Prostate gland (tissue), 2 donors: ENCODE measurements at regions not wholly inside any gene's neighbourhood (a gene's known extent, or its start where the extent isn't known, plus 50 kb on each side); places are given as distances from the start of the nearest gene placed in this dataset.

ENCODE experiments used
- POLR2AphosphoS5 ChIP-seq: sonication (generic); formaldehyde crosslinking; IDR thresholded peaks from one replicate; pipeline ENCODE4 v1.6.1; 2017; ENCODE audit warnings: antibody characterized with exemption
- TF ChIP-seq, protein P1 (sequence below), 4 experiments: fragments of 200-600 bp in 2 of 4; fragments of 450-650 bp in 2 of 4; sonication (generic) in 2 of 4; IDR thresholded peaks; 1 replicate in 3 of 4; 2 replicates in 1 of 4; pipeline ENCODE4 v1.5.1; 2016 to 2019; ENCODE audit warnings: antibody characterized with exemption in 4 of 4, mild to moderate bottlenecking in 2 of 4, moderate library complexity in 2 of 4

DNA sequence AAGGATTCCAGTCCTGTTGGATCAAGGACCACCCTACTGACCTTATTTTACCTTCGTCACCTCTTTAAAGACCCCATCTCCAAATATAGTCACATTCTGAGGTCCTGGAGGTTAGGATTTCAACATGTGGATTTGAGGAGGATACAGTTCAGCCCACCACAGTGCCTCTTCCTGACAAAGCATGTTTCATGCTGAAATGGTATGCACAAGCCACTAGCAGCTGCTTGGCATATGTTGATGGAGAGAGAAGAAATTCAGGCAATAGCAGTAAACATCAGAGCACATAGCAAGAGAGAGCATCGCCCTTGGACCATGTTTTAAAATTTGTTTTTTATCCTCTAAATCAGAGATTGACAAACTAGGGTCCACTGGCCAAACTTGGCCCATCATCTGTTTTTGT, 172.1 kb downstream of the PRKX start:
- TF ChIP-seq, protein P1, sequence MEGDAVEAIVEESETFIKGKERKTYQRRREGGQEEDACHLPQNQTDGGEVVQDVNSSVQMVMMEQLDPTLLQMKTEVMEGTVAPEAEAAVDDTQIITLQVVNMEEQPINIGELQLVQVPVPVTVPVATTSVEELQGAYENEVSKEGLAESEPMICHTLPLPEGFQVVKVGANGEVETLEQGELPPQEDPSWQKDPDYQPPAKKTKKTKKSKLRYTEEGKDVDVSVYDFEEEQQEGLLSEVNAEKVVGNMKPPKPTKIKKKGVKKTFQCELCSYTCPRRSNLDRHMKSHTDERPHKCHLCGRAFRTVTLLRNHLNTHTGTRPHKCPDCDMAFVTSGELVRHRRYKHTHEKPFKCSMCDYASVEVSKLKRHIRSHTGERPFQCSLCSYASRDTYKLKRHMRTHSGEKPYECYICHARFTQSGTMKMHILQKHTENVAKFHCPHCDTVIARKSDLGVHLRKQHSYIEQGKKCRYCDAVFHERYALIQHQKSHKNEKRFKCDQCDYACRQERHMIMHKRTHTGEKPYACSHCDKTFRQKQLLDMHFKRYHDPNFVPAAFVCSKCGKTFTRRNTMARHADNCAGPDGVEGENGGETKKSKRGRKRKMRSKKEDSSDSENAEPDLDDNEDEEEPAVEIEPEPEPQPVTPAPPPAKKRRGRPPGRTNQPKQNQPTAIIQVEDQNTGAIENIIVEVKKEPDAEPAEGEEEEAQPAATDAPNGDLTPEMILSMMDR (IDR thresholded peaks at IDR 0.05) = no peak
- TF ChIP-seq POLR2AphosphoS5 = no peak
